ENCODE measurements at regions not wholly inside any gene's neighbourhood (a gene's known extent, or its start where the extent isn't known, plus 50 kb on each side); places are given as distances from the start of the nearest gene placed in this dataset.

GRCh38 chr2:215627771-215628170, 191.9 kb upstream of the FN1 start:
- Histone ChIP-seq H4K20me1 (ENCODE audit: control insufficient read depth, insufficient read depth, low read length, poor library complexity, severe bottlenecking) (no peaks in the 10 kb centered on the region), H3K27me3 (replicated peaks in 1 of 4; ENCODE audit: control extremely low read depth in 1 of 4, control insufficient read depth in 3 of 4, insufficient read depth in 4 of 4, low read length in 3 of 4) (no peaks in the 10 kb centered on the region), H3K9ac (ENCODE audit: low read length) (no peak overlapping the region), H3K4me1 (ENCODE audit: control insufficient read depth in 2 of 2, insufficient read depth in 2 of 2, low read length in 2 of 2) (no peaks in the 10 kb centered on the region), H3K79me2 (ENCODE audit: control insufficient read depth, insufficient read depth, low read length) (no peaks in the 10 kb centered on the region), H3K4me3 (ENCODE audit: control extremely low read depth in 1 of 5, extremely low read depth in 1 of 5, insufficient read depth in 1 of 5, low read depth in 2 of 5, low read length in 4 of 5) (no peak overlapping the region), H3K9me3 (ENCODE audit: control extremely low read depth in 1 of 3, control insufficient read depth in 2 of 3, insufficient read depth in 1 of 3, low read length in 2 of 3) (peaks cover 0 to 1% (median 0%) of the 10 kb centered on the region in 3 donors), H3K4me2 (replicated peaks; ENCODE audit: low read depth, low read length, poor library complexity, severe bottlenecking) (no peak overlapping the region), H2AFZ (ENCODE audit: insufficient read depth, low read depth, low read length, poor library complexity, severe bottlenecking) (no peak overlapping the region), H3K36me3 (replicated peaks in 1 of 2; ENCODE audit: control extremely low read depth in 1 of 2, control insufficient read depth in 1 of 2, extremely low read depth in 1 of 2, insufficient read depth in 2 of 2, low read length in 1 of 2) (no peaks in the 10 kb centered on the region), H3K27ac (ENCODE audit: low read length in 2 of 2) (no peak overlapping the region)
- ChIA-PET CTCF (no interaction called here), POLR2A (no interaction called here)
- ATAC-seq (ENCODE audit: low read depth) (no peak), DNase-seq (no peak)
- Mint-ChIP-seq H3K9me3 (ENCODE audit: insufficient read depth) (peaks cover 8% of the 10 kb centered on the region), H3K4me1 (no peaks in the 10 kb centered on the region), H3K4me3 (no peak overlapping the region), H3K27me3 (peaks cover 5% of the 10 kb centered on the region), H3K27ac (no peak overlapping the region)
- WGBS (ENCODE audit: insufficient coverage), result no CpG with 5 or more reads among the region's 1 CpG
- intact Hi-C loops (cut with micrococcal nuclease), result no loop called here
- no peak for TF ChIP-seq EZH2 (IDR thresholded peaks at IDR 0.05; ENCODE audit: borderline replicate concordance, insufficient read depth, low read depth, low read length, poor library complexity, severe bottlenecking)
- TF ChIP-seq, protein P1, sequence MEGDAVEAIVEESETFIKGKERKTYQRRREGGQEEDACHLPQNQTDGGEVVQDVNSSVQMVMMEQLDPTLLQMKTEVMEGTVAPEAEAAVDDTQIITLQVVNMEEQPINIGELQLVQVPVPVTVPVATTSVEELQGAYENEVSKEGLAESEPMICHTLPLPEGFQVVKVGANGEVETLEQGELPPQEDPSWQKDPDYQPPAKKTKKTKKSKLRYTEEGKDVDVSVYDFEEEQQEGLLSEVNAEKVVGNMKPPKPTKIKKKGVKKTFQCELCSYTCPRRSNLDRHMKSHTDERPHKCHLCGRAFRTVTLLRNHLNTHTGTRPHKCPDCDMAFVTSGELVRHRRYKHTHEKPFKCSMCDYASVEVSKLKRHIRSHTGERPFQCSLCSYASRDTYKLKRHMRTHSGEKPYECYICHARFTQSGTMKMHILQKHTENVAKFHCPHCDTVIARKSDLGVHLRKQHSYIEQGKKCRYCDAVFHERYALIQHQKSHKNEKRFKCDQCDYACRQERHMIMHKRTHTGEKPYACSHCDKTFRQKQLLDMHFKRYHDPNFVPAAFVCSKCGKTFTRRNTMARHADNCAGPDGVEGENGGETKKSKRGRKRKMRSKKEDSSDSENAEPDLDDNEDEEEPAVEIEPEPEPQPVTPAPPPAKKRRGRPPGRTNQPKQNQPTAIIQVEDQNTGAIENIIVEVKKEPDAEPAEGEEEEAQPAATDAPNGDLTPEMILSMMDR (IDR thresholded peaks at IDR 0.05), result no peak

- DNase-seq (no peak), ATAC-seq (ENCODE audit: low read depth) (no peak)
- no peak overlapping the region for H3K4me2 ChIP-seq (replicated peaks; ENCODE audit: low read depth, low read length, poor library complexity, severe bottlenecking)
- no peak overlapping the region for H3K27ac Mint-ChIP-seq
- no peak overlapping the region for H3K9ac ChIP-seq (ENCODE audit: low read length)
- H2AFZ ChIP-seq (ENCODE audit: insufficient read depth, low read depth, low read length, poor library complexity, severe bottlenecking), result no peak overlapping the region
- no peaks in the 10 kb centered on the region for H3K4me1 ChIP-seq (ENCODE audit: control insufficient read depth in 2 of 2, insufficient read depth in 2 of 2, low read length in 2 of 2)
- H3K79me2 ChIP-seq (ENCODE audit: control insufficient read depth, insufficient read depth, low read length), result no peaks in the 10 kb centered on the region
- H3K36me3 ChIP-seq (replicated peaks in 1 of 2; ENCODE audit: control extremely low read depth in 1 of 2, control insufficient read depth in 1 of 2, extremely low read depth in 1 of 2, insufficient read depth in 2 of 2, low read length in 1 of 2), result no peaks in the 10 kb centered on the region
- H3K27me3 Mint-ChIP-seq, result peaks cover 7% of the 10 kb centered on the region
- ChIA-PET CTCF (no interaction called here), POLR2A (no interaction called here)
- intact Hi-C loops (cut with micrococcal nuclease), result no loop called here
- H3K9me3 Mint-ChIP-seq (ENCODE audit: insufficient read depth), result peaks cover 8% of the 10 kb centered on the region
- TF ChIP-seq EZH2 (IDR thresholded peaks at IDR 0.05; ENCODE audit: borderline replicate concordance, insufficient read depth, low read depth, low read length, poor library complexity, severe bottlenecking), result no peak
- TF ChIP-seq, protein P1 (IDR thresholded peaks at IDR 0.05), result no peak
- H3K27ac ChIP-seq (ENCODE audit: low read length in 2 of 2), result no peak overlapping the region
- H3K4me1 Mint-ChIP-seq, result no peaks in the 10 kb centered on the region
- H4K20me1 ChIP-seq (ENCODE audit: control insufficient read depth, insufficient read depth, low read length, poor library complexity, severe bottlenecking), result no peaks in the 10 kb centered on the region
- H3K27me3 ChIP-seq (replicated peaks in 1 of 4; ENCODE audit: control extremely low read depth in 1 of 4, control insufficient read depth in 3 of 4, insufficient read depth in 4 of 4, low read length in 3 of 4), result no peaks in the 10 kb centered on the region
- H3K4me3 Mint-ChIP-seq, result no peak overlapping the region
- peaks cover 0 to 1% (median 0%) of the 10 kb centered on the region in 3 donors for H3K9me3 ChIP-seq (ENCODE audit: control extremely low read depth in 1 of 3, control insufficient read depth in 2 of 3, insufficient read depth in 1 of 3, low read length in 2 of 3)
- WGBS (ENCODE audit: insufficient coverage), result no CpG with 5 or more reads among the region's 5 CpGs
- H3K4me3 ChIP-seq (ENCODE audit: control extremely low read depth in 1 of 5, extremely low read depth in 1 of 5, insufficient read depth in 1 of 5, low read depth in 2 of 5, low read length in 4 of 5), result no peak overlapping the region
These were observed 191.0 kb upstream of the FN1 start for GRCh38 chr2:215626812-215627281.
